ENCODE measurements at regions not wholly inside any gene's neighbourhood (a gene's known extent, or its start where the extent isn't known, plus 50 kb on each side); places are given as distances from the start of the nearest gene placed in this dataset.
"Not testable (repeated sequence)": the region's sequence is repeated elsewhere in the genome, so short reads cannot be mapped to it uniquely, and the experiment has no call there.

- H3K9me3 ChIP-seq (ENCODE audit: low read depth, low read length, poor library complexity, severe bottlenecking); H3K36me3 ChIP-seq (ENCODE audit: insufficient read depth, low read length, poor library complexity, severe bottlenecking); H3K4me1 ChIP-seq (ENCODE audit: insufficient read depth, low read length, poor library complexity, severe bottlenecking); BruUV-seq (replicated peaks); POLR2A ChIA-PET (ENCODE audit: low non-redundant PET); H3K27ac ChIP-seq (ENCODE audit: low read depth, low read length, poor library complexity, severe bottlenecking); H3K4me3 ChIP-seq (ENCODE audit: low read depth, low read length, poor library complexity, severe bottlenecking); CTCF ChIA-PET; H3K27me3 ChIP-seq (replicated peaks; ENCODE audit: insufficient read depth, low read depth, low read length, poor library complexity): not testable (repeated sequence)
- DNase-seq (ENCODE audit: low spot score): peak; percentile 31
- peak; percentile 46; the same call in 1 of the 2 replicates for TF ChIP-seq CTCF (conservative IDR thresholded peaks at IDR 0.05; ENCODE audit: low read depth, low read length)
- intact Hi-C loops (cut with micrococcal nuclease; ENCODE audit: unreplicated experiment): loop anchor here (2.0 to 5.0 kb wide), 4 partner anchors 285 to 1201 kb away; no protein-coding TSS in a partner anchor
Observed at GRCh38 chr21:28051649-28052048, 941.0 kb downstream of the LTN1 start.

- POLR2A ChIA-PET (ENCODE audit: low non-redundant PET); H3K4me1 ChIP-seq (ENCODE audit: insufficient read depth, low read length, poor library complexity, severe bottlenecking); BruUV-seq (replicated peaks); H3K27me3 ChIP-seq (replicated peaks; ENCODE audit: insufficient read depth, low read depth, low read length, poor library complexity); intact Hi-C loops (cut with micrococcal nuclease; ENCODE audit: unreplicated experiment); H3K9me3 ChIP-seq (ENCODE audit: low read depth, low read length, poor library complexity, severe bottlenecking); H3K27ac ChIP-seq (ENCODE audit: low read depth, low read length, poor library complexity, severe bottlenecking); CTCF ChIA-PET; DNase-seq (ENCODE audit: low spot score); H3K36me3 ChIP-seq (ENCODE audit: insufficient read depth, low read length, poor library complexity, severe bottlenecking); H3K4me3 ChIP-seq (ENCODE audit: low read depth, low read length, poor library complexity, severe bottlenecking): not testable (repeated sequence)
Observed at GRCh38 chr21:28035692-28036091, 957.0 kb downstream of the LTN1 start.

- intact Hi-C loops (cut with micrococcal nuclease; ENCODE audit: unreplicated experiment); POLR2A ChIA-PET (ENCODE audit: low non-redundant PET); DNase-seq (ENCODE audit: low spot score); H3K27me3 ChIP-seq (replicated peaks; ENCODE audit: insufficient read depth, low read depth, low read length, poor library complexity); H3K36me3 ChIP-seq (ENCODE audit: insufficient read depth, low read length, poor library complexity, severe bottlenecking); CTCF ChIA-PET; H3K4me1 ChIP-seq (ENCODE audit: insufficient read depth, low read length, poor library complexity, severe bottlenecking); H3K9me3 ChIP-seq (ENCODE audit: low read depth, low read length, poor library complexity, severe bottlenecking); BruUV-seq (replicated peaks); H3K27ac ChIP-seq (ENCODE audit: low read depth, low read length, poor library complexity, severe bottlenecking); H3K4me3 ChIP-seq (ENCODE audit: low read depth, low read length, poor library complexity, severe bottlenecking): not testable (repeated sequence)
Observed at GRCh38 chr21:28034916-28035315, 957.8 kb downstream of the LTN1 start.

- CTCF ChIA-PET; BruUV-seq (replicated peaks): not testable (repeated sequence)
Observed at GRCh38 chr21:28034334-28034733, 958.3 kb downstream of the LTN1 start.

GRCh38 chr21:28032652-28033051 is 960.0 kb downstream of the LTN1 start:
- DNase-seq (ENCODE audit: low spot score); POLR2A ChIA-PET (ENCODE audit: low non-redundant PET); H3K36me3 ChIP-seq (ENCODE audit: insufficient read depth, low read length, poor library complexity, severe bottlenecking); H3K27ac ChIP-seq (ENCODE audit: low read depth, low read length, poor library complexity, severe bottlenecking); intact Hi-C loops (cut with micrococcal nuclease; ENCODE audit: unreplicated experiment); BruUV-seq (replicated peaks); CTCF ChIA-PET; H3K27me3 ChIP-seq (replicated peaks; ENCODE audit: insufficient read depth, low read depth, low read length, poor library complexity); H3K9me3 ChIP-seq (ENCODE audit: low read depth, low read length, poor library complexity, severe bottlenecking); H3K4me1 ChIP-seq (ENCODE audit: insufficient read depth, low read length, poor library complexity, severe bottlenecking); H3K4me3 ChIP-seq (ENCODE audit: low read depth, low read length, poor library complexity, severe bottlenecking): not testable (repeated sequence)

More at GRCh38 chr21:28034334-28034733, 958.3 kb downstream of the LTN1 start:
- DNase-seq (ENCODE audit: low spot score); H3K27me3 ChIP-seq (replicated peaks; ENCODE audit: insufficient read depth, low read depth, low read length, poor library complexity); H3K9me3 ChIP-seq (ENCODE audit: low read depth, low read length, poor library complexity, severe bottlenecking); H3K4me1 ChIP-seq (ENCODE audit: insufficient read depth, low read length, poor library complexity, severe bottlenecking); POLR2A ChIA-PET (ENCODE audit: low non-redundant PET); intact Hi-C loops (cut with micrococcal nuclease; ENCODE audit: unreplicated experiment); H3K36me3 ChIP-seq (ENCODE audit: insufficient read depth, low read length, poor library complexity, severe bottlenecking); H3K4me3 ChIP-seq (ENCODE audit: low read depth, low read length, poor library complexity, severe bottlenecking); H3K27ac ChIP-seq (ENCODE audit: low read depth, low read length, poor library complexity, severe bottlenecking): not testable (repeated sequence)

- H3K36me3 ChIP-seq (ENCODE audit: insufficient read depth, low read length, poor library complexity, severe bottlenecking); DNase-seq (ENCODE audit: low spot score); H3K4me1 ChIP-seq (ENCODE audit: insufficient read depth, low read length, poor library complexity, severe bottlenecking); intact Hi-C loops (cut with micrococcal nuclease; ENCODE audit: unreplicated experiment); H3K27me3 ChIP-seq (replicated peaks; ENCODE audit: insufficient read depth, low read depth, low read length, poor library complexity); POLR2A ChIA-PET (ENCODE audit: low non-redundant PET); H3K4me3 ChIP-seq (ENCODE audit: low read depth, low read length, poor library complexity, severe bottlenecking); H3K9me3 ChIP-seq (ENCODE audit: low read depth, low read length, poor library complexity, severe bottlenecking); H3K27ac ChIP-seq (ENCODE audit: low read depth, low read length, poor library complexity, severe bottlenecking); CTCF ChIA-PET; BruUV-seq (replicated peaks): not testable (repeated sequence)
Observed at GRCh38 chr21:28031066-28031465, 961.6 kb downstream of the LTN1 start.

Data from A673 (cell line).